IMR-90 (cell line): ENCODE measurements at regions not wholly inside any gene's neighbourhood (a gene's known extent, or its start where the extent isn't known, plus 50 kb on each side); places are given as distances from the start of the nearest gene placed in this dataset.
"Not testable (repeated sequence)": the region's sequence is repeated elsewhere in the genome, so short reads cannot be mapped to it uniquely, and the experiment has no call there.

Experiments
- ATAC-seq: fragments of 200-7000 bp; cut with Tn5 transposase; 2 replicates; pipeline ENCODE4 v1.9.1; 2020; ENCODE audit warnings: low read depth, mild to moderate bottlenecking, moderate library complexity
- BruUV-seq: library from RNA; stranded (reverse); fragments of 400-500 nt; replicated peaks from 2 replicates; lab custom pipeline; 2021; lab: Mats Ljungman, UMichigan
- CTCF ChIA-PET: fragments of 300-600 bp; formaldehyde crosslinking; extraction: SDS; loops from one replicate; lab custom pipeline; 2021; ENCODE audit warnings: antibody characterized with exemption; lab: Yijun Ruan, JAX
- POLR2A ChIA-PET: fragments of 300-600 bp; sonication (Branson Sonifier 250); formaldehyde crosslinking; loops from one replicate; lab custom pipeline; 2022; ENCODE audit warnings: antibody characterized with exemption; ENCODE audit not compliant: unreplicated experiment; lab: Charles Lee
- DNase-seq: peaks from one replicate; pipeline ENCODE4 v3.0.0; 2013
- H2AFZ ChIP-seq: replicated peaks from 2 replicates; pipeline ENCODE3; 2013; ENCODE audit warnings: low read length, mild to moderate bottlenecking; ENCODE audit not compliant: poor library complexity
- H2AK5ac ChIP-seq: 2 replicates; pipeline ENCODE4 v1.6.1; 2013; ENCODE audit warnings: low read depth, low read length, inconsistent platforms
- H2AK9ac ChIP-seq: replicated peaks from 2 replicates; pipeline ENCODE3; 2013; ENCODE audit warnings: mild to moderate bottlenecking, low read depth, low read length, moderate library complexity; ENCODE audit not compliant: poor library complexity
- H2BK120ac ChIP-seq: 2 replicates; pipeline ENCODE4 v1.6.1; 2013; ENCODE audit warnings: low read depth, low read length, inconsistent platforms
- H2BK15ac ChIP-seq: 3 replicates; pipeline ENCODE4 v1.6.1; 2013; ENCODE audit warnings: low read depth, low read length, inconsistent platforms
- H2BK20ac ChIP-seq: 2 replicates; pipeline ENCODE4 v1.6.1; 2013; ENCODE audit warnings: low read depth, mild to moderate bottlenecking, inconsistent platforms, low read length, moderate library complexity
- H2BK5ac ChIP-seq: 2 replicates; pipeline ENCODE4 v1.6.1; 2013; ENCODE audit warnings: mild to moderate bottlenecking, low read depth, low read length, inconsistent platforms; ENCODE audit not compliant: poor library complexity, severe bottlenecking
- H3K14ac ChIP-seq: replicated peaks from 2 replicates; pipeline ENCODE4 v1.6.1; 2013; ENCODE audit warnings: low read depth, low read length, inconsistent platforms
- H3K18ac ChIP-seq: 2 replicates; pipeline ENCODE4 v1.6.1; 2013; ENCODE audit warnings: low read depth, low read length, control low read depth
- H3K23ac ChIP-seq: 2 replicates; pipeline ENCODE4 v1.6.1; 2013; ENCODE audit warnings: low read depth, low read length, inconsistent platforms
- H3K27ac ChIP-seq: 2 replicates; pipeline ENCODE4 v1.5.1; 2013; ENCODE audit warnings: mild to moderate bottlenecking, control low read depth, low read length; ENCODE audit not compliant: insufficient read depth
- H3K27me3 ChIP-seq: 2 replicates; pipeline ENCODE4 v1.6.1; 2013; ENCODE audit warnings: low read length; ENCODE audit not compliant: control insufficient read depth, insufficient read depth
- H3K36me3 ChIP-seq: 2 replicates; pipeline ENCODE4 v1.6.1; 2013; ENCODE audit warnings: low read length, mixed read lengths; ENCODE audit not compliant: control insufficient read depth, insufficient read depth
- H3K4ac ChIP-seq: 2 replicates; pipeline ENCODE4 v1.6.1; 2013; ENCODE audit warnings: low read depth, low read length, inconsistent platforms
- H3K4me1 ChIP-seq: 2 replicates; pipeline ENCODE4 v1.6.1; 2013; ENCODE audit warnings: low read length, mixed read lengths; ENCODE audit not compliant: control insufficient read depth, insufficient read depth
- H3K4me2 ChIP-seq: 2 replicates; pipeline ENCODE4 v1.6.1; 2013; ENCODE audit warnings: low read depth, mild to moderate bottlenecking, control low read depth, low read length, moderate library complexity
- H3K4me3 ChIP-seq: 2 replicates; pipeline ENCODE4 v1.5.1; 2013; ENCODE audit warnings: low read depth, mild to moderate bottlenecking, control low read depth, low read length, moderate library complexity; ENCODE audit not compliant: insufficient read depth
- H3K56ac ChIP-seq: 2 replicates; pipeline ENCODE4 v1.6.1; 2013; ENCODE audit warnings: low read length, inconsistent platforms; ENCODE audit not compliant: insufficient read depth; ENCODE audit errors: extremely low read depth
- H3K79me1 ChIP-seq, 2 experiments: 2 replicates each; pipeline ENCODE4 v1.6.1; 2013; ENCODE audit warnings: low read length in 2 of 2, inconsistent platforms in 1 of 2, low read depth in 1 of 2
- H3K9ac ChIP-seq: 2 replicates; pipeline ENCODE4 v1.6.1; 2013; ENCODE audit warnings: low read depth, low read length, control low read depth
- H3K9me1 ChIP-seq: 2 replicates; pipeline ENCODE4 v1.6.1; 2013; ENCODE audit warnings: low read length, inconsistent platforms; ENCODE audit not compliant: insufficient read depth
- H3K9me3 ChIP-seq: 2 replicates; pipeline ENCODE4 v1.6.1; 2013; ENCODE audit warnings: low read length; ENCODE audit not compliant: control insufficient read depth, insufficient read depth
- H4K20me1 ChIP-seq: 2 replicates; pipeline ENCODE4 v1.6.1; 2013; ENCODE audit warnings: low read length, inconsistent platforms; ENCODE audit not compliant: insufficient read depth
- H4K5ac ChIP-seq: 2 replicates; pipeline ENCODE4 v1.6.1; 2013; ENCODE audit warnings: mild to moderate bottlenecking, low read depth, low read length, control low read depth
- H4K8ac ChIP-seq, 2 experiments: 2 replicates each; pipeline ENCODE4 v1.6.1; 2013; ENCODE audit warnings: low read depth in 2 of 2, low read length in 2 of 2, control low read depth in 1 of 2, inconsistent platforms in 1 of 2
- H4K91ac ChIP-seq: 2 replicates; pipeline ENCODE4 v1.6.1; 2013; ENCODE audit warnings: low read depth, low read length, inconsistent platforms; ENCODE audit not compliant: insufficient read depth
- CHD1 ChIP-seq: IDR thresholded peaks from 2 replicates; pipeline ENCODE4 v1.6.1; 2012; ENCODE audit warnings: low read depth, low read length, improper control_type of control experiment
- MAZ ChIP-seq: IDR thresholded peaks from 2 replicates; pipeline ENCODE4 v1.6.1; 2012; ENCODE audit warnings: low read depth, mild to moderate bottlenecking, low read length, improper control_type of control experiment, moderate library complexity, borderline replicate concordance
- WGBS, 2 experiments: methylation state at CpG; one replicate each; pipeline versions ENCODE4 v1.1.5 to v1.1.7; 2013; ENCODE audit warnings: missing lambda C conversion rate in 2 of 2; ENCODE audit not compliant: insufficient read length in 1 of 2; ENCODE audit errors: extremely low coverage in 2 of 2; 5-methylcytosine and 5-hydroxymethylcytosine counted together
- dilution Hi-C: fragments of 300-500 bp; cut with HindIII; formaldehyde crosslinking; loops from one replicate; pipeline ENCODE4 v1.14.3; 2018; ENCODE audit warnings: low sequenced_read_pairs; ENCODE audit not compliant: unreplicated experiment
- in situ Hi-C: fragments of 300-500 bp; cut with MboI; formaldehyde crosslinking; loops from 3 replicates; pipeline ENCODE4 v1.14.3; 2019; ENCODE audit warnings: low sequenced_read_pairs, inconsistent platforms, mixed read lengths
- intact Hi-C: fragments of 100-400 bp; cut with micrococcal nuclease; formaldehyde crosslinking; loops from 2 replicates; pipeline ENCODE4 v1.10.0; 2022
- TF ChIP-seq, protein P1 (sequence below): fragments of 150-350 bp; IDR thresholded peaks from 2 replicates; pipeline ENCODE4 v1.6.1; 2016; ENCODE audit warnings: low read depth, mild to moderate bottlenecking, low read length, moderate library complexity, borderline replicate concordance

DNA sequence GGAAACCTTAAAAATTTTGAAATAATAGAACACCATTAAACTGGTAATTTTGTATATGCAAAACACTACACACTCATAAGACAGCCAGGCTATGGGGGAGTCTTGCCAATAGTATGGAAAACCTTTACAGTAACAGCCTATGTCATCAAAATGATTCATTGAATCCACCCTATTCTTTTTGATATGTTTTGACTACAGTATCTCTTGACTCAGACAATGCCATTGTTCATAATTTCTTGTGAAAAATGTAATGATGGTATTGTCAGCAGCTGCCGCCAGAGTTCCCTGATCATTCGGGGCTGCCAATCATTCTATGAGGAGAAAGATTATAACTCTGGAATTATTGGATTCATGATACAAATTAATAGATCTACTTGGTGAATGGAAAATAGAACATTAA lies 101.4 kb upstream of the POC5 start:
- Histone ChIP-seq H2BK20ac (no peak overlapping the region), H3K23ac (no peak overlapping the region), H3K4ac (no peak overlapping the region), H2AFZ (no peak overlapping the region), H2BK15ac (no peak overlapping the region), H3K36me3 (no peaks in the 10 kb centered on the region), H4K5ac (no peak overlapping the region), H3K9me3 (peaks cover 1% of the 10 kb centered on the region; the same call in 1 of the 2 replicates), H3K9me1 (no peaks in the 10 kb centered on the region), H3K27me3 (no peaks in the 10 kb centered on the region), H3K14ac (no peak overlapping the region), H3K79me1 (no peaks in the 10 kb centered on the region), H3K56ac (no peak overlapping the region), H4K20me1 (no peaks in the 10 kb centered on the region), H3K27ac (no peak overlapping the region), H3K18ac (no peak overlapping the region), H3K4me3 (no peak overlapping the region), H2BK5ac (no peak overlapping the region), H3K4me1 (no peaks in the 10 kb centered on the region), H4K8ac (no peak overlapping the region), H2AK5ac (no peak overlapping the region), H2AK9ac (no peak overlapping the region), H3K4me2 (no peak overlapping the region), H2BK120ac (no peak overlapping the region), H3K9ac (no peak overlapping the region), H4K91ac (no peak overlapping the region)
- CTCF ChIA-PET = no interaction called here
- DNase-seq = no peak
- no CpG with 5 or more reads among the region's 2 CpGs for WGBS, 2 experiments
- no peak for ATAC-seq
- no TSS peak for BruUV-seq
- in situ Hi-C loops (no loop called here), intact Hi-C loops (no loop called here), dilution Hi-C loops (no loop called here)
- TF ChIP-seq CHD1 = no peak
- no peak for TF ChIP-seq MAZ
- TF ChIP-seq, protein P1, sequence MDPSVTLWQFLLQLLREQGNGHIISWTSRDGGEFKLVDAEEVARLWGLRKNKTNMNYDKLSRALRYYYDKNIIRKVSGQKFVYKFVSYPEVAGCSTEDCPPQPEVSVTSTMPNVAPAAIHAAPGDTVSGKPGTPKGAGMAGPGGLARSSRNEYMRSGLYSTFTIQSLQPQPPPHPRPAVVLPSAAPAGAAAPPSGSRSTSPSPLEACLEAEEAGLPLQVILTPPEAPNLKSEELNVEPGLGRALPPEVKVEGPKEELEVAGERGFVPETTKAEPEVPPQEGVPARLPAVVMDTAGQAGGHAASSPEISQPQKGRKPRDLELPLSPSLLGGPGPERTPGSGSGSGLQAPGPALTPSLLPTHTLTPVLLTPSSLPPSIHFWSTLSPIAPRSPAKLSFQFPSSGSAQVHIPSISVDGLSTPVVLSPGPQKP = no peak
- POLR2A ChIA-PET = no interaction called here

DNA sequence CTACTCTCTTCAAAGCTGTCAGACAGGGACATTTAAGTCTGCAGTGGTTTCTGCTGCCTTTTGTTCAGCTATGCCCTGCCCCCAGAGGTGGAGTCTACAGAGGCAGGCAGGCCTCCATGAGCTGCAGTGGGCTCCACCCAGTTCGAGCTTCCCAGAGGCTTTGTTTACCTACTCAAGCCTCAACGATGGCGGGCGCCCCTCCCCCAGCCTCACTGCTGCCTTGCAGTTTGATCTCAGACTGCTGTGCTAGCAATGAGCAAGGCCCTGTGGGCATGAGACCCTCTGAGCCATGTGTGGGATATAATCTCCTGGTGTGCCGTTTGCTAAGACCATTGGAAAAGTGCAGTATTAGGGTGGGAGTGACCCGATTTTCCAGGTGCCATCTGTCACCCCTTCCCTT lies 82.5 kb upstream of the POC5 start:
- DNase-seq, H4K91ac ChIP-seq, H3K9me1 ChIP-seq, H3K27me3 ChIP-seq, H3K4ac ChIP-seq, H3K9ac ChIP-seq, POLR2A ChIA-PET, H3K18ac ChIP-seq, H2AK9ac ChIP-seq, H3K4me1 ChIP-seq, H2BK5ac ChIP-seq, H4K20me1 ChIP-seq, H3K23ac ChIP-seq, H2BK15ac ChIP-seq, intact Hi-C loops, BruUV-seq, H3K14ac ChIP-seq, H2BK20ac ChIP-seq, H3K36me3 ChIP-seq, H3K56ac ChIP-seq, ATAC-seq, H3K27ac ChIP-seq, H3K79me1 ChIP-seq, H2AFZ ChIP-seq, H3K4me2 ChIP-seq, H2BK120ac ChIP-seq, H4K5ac ChIP-seq, CTCF ChIA-PET, H3K4me3 ChIP-seq, dilution Hi-C loops, in situ Hi-C loops, H3K9me3 ChIP-seq, H2AK5ac ChIP-seq, H4K8ac ChIP-seq: not testable (repeated sequence)
- no CpG with 5 or more reads among the region's 6 CpGs for WGBS, 2 experiments
